ENCODE measurements at regions not wholly inside any gene's neighbourhood (a gene's known extent, or its start where the extent isn't known, plus 50 kb on each side); places are given as distances from the start of the nearest gene placed in this dataset.

GRCh38 chr7:116315293-116315692 lies 105.0 kb downstream of the TES start:
- H3K9ac ChIP-seq (ENCODE audit: extremely low read depth, insufficient read length, low read length): no peak overlapping the region

More at GRCh38 chr7:116315293-116315692, 105.0 kb downstream of the TES start:
- no peak overlapping the region for H2AK5ac ChIP-seq (ENCODE audit: insufficient read length, low read length)
- Mint-ChIP-seq H3K4me3 (no peak overlapping the region), H3K36me3 (ENCODE audit: insufficient read depth in 1 of 3, low read depth in 3 of 3) (peaks cover 0 to 4% (median 3%) of the 10 kb centered on the region in 3 experiments; a peak in 5 of 7 replicates), H3K4me1 (peaks cover 14 to 19% of the 10 kb centered on the region in 2 experiments), H3K27me3 (ENCODE audit: low read depth) (no peaks in the 10 kb centered on the region), H3K27ac (peak overlapping the region in 1 of 3 experiments; percentile 22; a peak in 2 of 7 replicates), H3K9me3 (peaks cover 3 to 5% of the 10 kb centered on the region in 2 experiments)
- H3K27ac ChIP-seq (ENCODE audit: insufficient read length, low read depth, low read length): no peak overlapping the region
- no CpG with 5 or more reads among the region's 6 CpGs for WGBS (ENCODE audit: extremely low coverage, insufficient read length, low lambda C conversion rate)
- H3K14ac ChIP-seq (ENCODE audit: insufficient read depth, low read length): no peak overlapping the region
- H2BK120ac ChIP-seq (ENCODE audit: low read depth, low read length, poor library complexity, severe bottlenecking): no peak overlapping the region
- H4K20me1 ChIP-seq (ENCODE audit: control insufficient read depth, insufficient read depth, insufficient read length): no peaks in the 10 kb centered on the region
- no peak overlapping the region for H2BK15ac ChIP-seq (ENCODE audit: low read depth, low read length)
- no peaks in the 10 kb centered on the region for H3K4me1 ChIP-seq (ENCODE audit: insufficient read depth, low read length)
- H4K8ac ChIP-seq (replicated peaks; ENCODE audit: insufficient read length, low read depth, low read length): no peak overlapping the region
- no peaks in the 10 kb centered on the region for H3K79me1 ChIP-seq (ENCODE audit: insufficient read depth, low read depth, low read length, poor library complexity, severe bottlenecking)
- H3K4me2 ChIP-seq (ENCODE audit: insufficient read depth, insufficient read length, low read length): no peak overlapping the region
- H3K23me2 ChIP-seq (ENCODE audit: insufficient read length, low read depth, low read length, poor library complexity, severe bottlenecking): no peaks in the 10 kb centered on the region
- H2AFZ ChIP-seq (ENCODE audit: low read length): no peak overlapping the region
- no peaks in the 10 kb centered on the region for H3K9me3 ChIP-seq (ENCODE audit: control insufficient read depth, low read depth, low read length)
- H3K18ac ChIP-seq (ENCODE audit: insufficient read length, low read depth, low read length): no peak overlapping the region
- H3T11ph ChIP-seq (ENCODE audit: low read length): no peak overlapping the region
- H3K4ac ChIP-seq (ENCODE audit: low read depth, low read length): no peak overlapping the region
- H3K23ac ChIP-seq (ENCODE audit: insufficient read length, low read depth, low read length): no peak overlapping the region
- TF ChIP-seq, protein P1, sequence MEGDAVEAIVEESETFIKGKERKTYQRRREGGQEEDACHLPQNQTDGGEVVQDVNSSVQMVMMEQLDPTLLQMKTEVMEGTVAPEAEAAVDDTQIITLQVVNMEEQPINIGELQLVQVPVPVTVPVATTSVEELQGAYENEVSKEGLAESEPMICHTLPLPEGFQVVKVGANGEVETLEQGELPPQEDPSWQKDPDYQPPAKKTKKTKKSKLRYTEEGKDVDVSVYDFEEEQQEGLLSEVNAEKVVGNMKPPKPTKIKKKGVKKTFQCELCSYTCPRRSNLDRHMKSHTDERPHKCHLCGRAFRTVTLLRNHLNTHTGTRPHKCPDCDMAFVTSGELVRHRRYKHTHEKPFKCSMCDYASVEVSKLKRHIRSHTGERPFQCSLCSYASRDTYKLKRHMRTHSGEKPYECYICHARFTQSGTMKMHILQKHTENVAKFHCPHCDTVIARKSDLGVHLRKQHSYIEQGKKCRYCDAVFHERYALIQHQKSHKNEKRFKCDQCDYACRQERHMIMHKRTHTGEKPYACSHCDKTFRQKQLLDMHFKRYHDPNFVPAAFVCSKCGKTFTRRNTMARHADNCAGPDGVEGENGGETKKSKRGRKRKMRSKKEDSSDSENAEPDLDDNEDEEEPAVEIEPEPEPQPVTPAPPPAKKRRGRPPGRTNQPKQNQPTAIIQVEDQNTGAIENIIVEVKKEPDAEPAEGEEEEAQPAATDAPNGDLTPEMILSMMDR (conservative IDR thresholded peaks at IDR 0.05): no peak
- H2BK12ac ChIP-seq (ENCODE audit: insufficient read length, low read depth, low read length): no peak overlapping the region
- H2BK20ac ChIP-seq (ENCODE audit: low read depth, low read length, poor library complexity, severe bottlenecking): no peak overlapping the region
- no peak for DNase-seq
- no peaks in the 10 kb centered on the region for H3K79me2 ChIP-seq (ENCODE audit: insufficient read depth, low read length)
- no peak overlapping the region for H4K5ac ChIP-seq (ENCODE audit: insufficient read length, low read depth, low read length)
- H3K56ac ChIP-seq (ENCODE audit: insufficient read length, low read depth, low read length): no peak overlapping the region
- no peaks in the 10 kb centered on the region for H3K27me3 ChIP-seq (ENCODE audit: insufficient read depth, low read length)
- no peak overlapping the region for H4K91ac ChIP-seq (ENCODE audit: insufficient read length, low read depth, low read length)
- H2BK5ac ChIP-seq (ENCODE audit: insufficient read length, low read length): no peak overlapping the region

All from H9 (cell line).